Activated T-cell treated with anti-CD3 and anti-CD28 coated beads, Interleukin-2, amount 50 U/mL, for 48 hours (primary cell): ENCODE measurements at regions not wholly inside any gene's neighbourhood (a gene's known extent, or its start where the extent isn't known, plus 50 kb on each side); places are given as distances from the start of the nearest gene placed in this dataset.
"Not testable (repeated sequence)": the region's sequence is repeated elsewhere in the genome, so short reads cannot be mapped to it uniquely, and the experiment has no call there.

Source experiments
- DNase-seq, 2 experiments: peaks; one replicate each; pipeline ENCODE4 v3.0.0-alpha.2; 2020

- DNase-seq, result no peak
These were observed 1588.4 kb downstream of the STIM2 start for GRCh38 chr4:28449085-28449484.

- no peak for DNase-seq
These were observed 1590.7 kb downstream of the STIM2 start for GRCh38 chr4:28451346-28451745.

GRCh38 chr4:28462766-28463700 lies 1602.4 kb downstream of the STIM2 start:
- no peak for DNase-seq

- no peak for DNase-seq
These were observed 1604.2 kb downstream of the STIM2 start for GRCh38 chr4:28464823-28465222.

GRCh38 chr4:28466886-28467285 lies 1606.2 kb downstream of the STIM2 start:
- not testable (repeated sequence) for DNase-seq

- DNase-seq, result no peak
These were observed 1608.7 kb downstream of the STIM2 start for GRCh38 chr4:28469387-28469786.

- DNase-seq, result no peak
These were observed 1609.2 kb downstream of the STIM2 start for GRCh38 chr4:28469886-28470285.

GRCh38 chr4:28475381-28475780 lies 1614.7 kb downstream of the STIM2 start:
- no peak for DNase-seq

GRCh38 chr4:28479666-28480065 lies 1619.0 kb downstream of the STIM2 start:
- no peak for DNase-seq

GRCh38 chr4:28481565-28481964 lies 1620.9 kb downstream of the STIM2 start:
- DNase-seq, result no peak

GRCh38 chr4:28482580-28483270 lies 1622.1 kb downstream of the STIM2 start:
- no peak for DNase-seq

- no peak for DNase-seq
These were observed 1627.4 kb downstream of the STIM2 start for GRCh38 chr4:28488021-28488420.

- DNase-seq, result no peak
These were observed 1630.0 kb downstream of the STIM2 start for GRCh38 chr4:28490669-28491068.

GRCh38 chr4:28505064-28505463 lies 1644.4 kb downstream of the STIM2 start:
- no peak for DNase-seq

- DNase-seq, result no peak
These were observed 1648.0 kb downstream of the STIM2 start for GRCh38 chr4:28508636-28509035.

GRCh38 chr4:28514766-28515165 lies 1654.1 kb downstream of the STIM2 start:
- DNase-seq, result not testable (repeated sequence)

GRCh38 chr4:28518561-28519165 lies 1658.0 kb downstream of the STIM2 start:
- no peak for DNase-seq

GRCh38 chr4:28523681-28524190 lies 1663.1 kb downstream of the STIM2 start:
- no peak for DNase-seq

GRCh38 chr4:28536124-28536523 lies 1675.5 kb downstream of the STIM2 start:
- no peak for DNase-seq

GRCh38 chr4:28545986-28546385 lies 1685.3 kb downstream of the STIM2 start:
- no peak for DNase-seq

- DNase-seq, result no peak
These were observed 1687.5 kb downstream of the STIM2 start for GRCh38 chr4:28548136-28548535.

GRCh38 chr4:28548594-28548993 lies 1688.0 kb downstream of the STIM2 start:
- DNase-seq, result no peak

- no peak for DNase-seq
These were observed 1695.2 kb downstream of the STIM2 start for GRCh38 chr4:28555866-28556265.
